ENCODE measurements at regions not wholly inside any gene's neighbourhood (a gene's known extent, or its start where the extent isn't known, plus 50 kb on each side); places are given as distances from the start of the nearest gene placed in this dataset.

GRCh38 chr13:104181526-104182231 lies 1115.5 kb upstream of the SLC10A2 start:
- no peak overlapping the region for H3K4me3 ChIP-seq (ENCODE audit: low read length)
- TF ChIP-seq EZH2phosphoT487 (IDR thresholded peaks at IDR 0.05; ENCODE audit: borderline replicate concordance, low read length), result no peak
- no peak for TF ChIP-seq CTCF (IDR thresholded peaks at IDR 0.05; ENCODE audit: low read depth, low read length, poor library complexity, severe bottlenecking)

GRCh38 chr13:104170980-104171555 lies 1104.9 kb upstream of the SLC10A2 start:
- no peak overlapping the region for H3K27ac ChIP-seq (ENCODE audit: low read depth, low read length)
- no peak overlapping the region for H3K4me2 ChIP-seq (ENCODE audit: low read length)
- no peaks in the 10 kb centered on the region for H3K79me2 ChIP-seq (ENCODE audit: control insufficient read depth, low read length)
- no peaks in the 10 kb centered on the region for H3K9me2 ChIP-seq (replicated peaks; ENCODE audit: control insufficient read depth, low read length)
- no peaks in the 10 kb centered on the region for H3F3A ChIP-seq (ENCODE audit: control insufficient read depth, insufficient read depth)
- H3K4me1 ChIP-seq (ENCODE audit: control insufficient read depth, low read length), result no peaks in the 10 kb centered on the region
- no peaks in the 10 kb centered on the region for H3K27me3 ChIP-seq (ENCODE audit: control insufficient read depth, low read length)
- TF ChIP-seq CTCF (IDR thresholded peaks at IDR 0.05; ENCODE audit: low read depth, low read length, poor library complexity, severe bottlenecking), result no peak
- no peak for TF ChIP-seq EZH2phosphoT487 (IDR thresholded peaks at IDR 0.05; ENCODE audit: borderline replicate concordance, low read length)
- no peaks in the 10 kb centered on the region for H4K20me1 ChIP-seq (ENCODE audit: control insufficient read depth, insufficient read depth, low read depth, low read length)
- no peaks in the 10 kb centered on the region for H3K9me3 ChIP-seq (ENCODE audit: control insufficient read depth, insufficient read depth, low read length)
- H3K4me3 ChIP-seq (ENCODE audit: low read length), result no peak overlapping the region
- no peaks in the 10 kb centered on the region for H3K36me3 ChIP-seq (ENCODE audit: control insufficient read depth, low read length)

More at GRCh38 chr13:104181526-104182231, 1115.5 kb upstream of the SLC10A2 start:
- Histone ChIP-seq H3K36me3 (ENCODE audit: control insufficient read depth, low read length) (no peaks in the 10 kb centered on the region), H3K9me2 (replicated peaks; ENCODE audit: control insufficient read depth, low read length) (no peaks in the 10 kb centered on the region), H3K27ac (ENCODE audit: low read depth, low read length) (no peak overlapping the region), H3K79me2 (ENCODE audit: control insufficient read depth, low read length) (no peaks in the 10 kb centered on the region), H3F3A (ENCODE audit: control insufficient read depth, insufficient read depth) (no peaks in the 10 kb centered on the region), H3K4me1 (ENCODE audit: control insufficient read depth, low read length) (no peaks in the 10 kb centered on the region), H3K4me2 (ENCODE audit: low read length) (no peak overlapping the region), H3K9me3 (ENCODE audit: control insufficient read depth, insufficient read depth, low read length) (no peaks in the 10 kb centered on the region), H4K20me1 (ENCODE audit: control insufficient read depth, insufficient read depth, low read depth, low read length) (no peaks in the 10 kb centered on the region), H3K27me3 (ENCODE audit: control insufficient read depth, low read length) (no peaks in the 10 kb centered on the region)

- H3K27me3 ChIP-seq (ENCODE audit: control insufficient read depth, low read length), result no peaks in the 10 kb centered on the region
- H3K9me2 ChIP-seq (replicated peaks; ENCODE audit: control insufficient read depth, low read length), result no peaks in the 10 kb centered on the region; the same call in 1 of the 2 replicates
- no peak for TF ChIP-seq CTCF (IDR thresholded peaks at IDR 0.05; ENCODE audit: low read depth, low read length, poor library complexity, severe bottlenecking)
- TF ChIP-seq EZH2phosphoT487 (IDR thresholded peaks at IDR 0.05; ENCODE audit: borderline replicate concordance, low read length), result no peak
- no peaks in the 10 kb centered on the region for H3K4me1 ChIP-seq (ENCODE audit: control insufficient read depth, low read length)
- H3K4me2 ChIP-seq (ENCODE audit: low read length), result no peak overlapping the region
- H3F3A ChIP-seq (ENCODE audit: control insufficient read depth, insufficient read depth), result no peaks in the 10 kb centered on the region
- H3K79me2 ChIP-seq (ENCODE audit: control insufficient read depth, low read length), result no peaks in the 10 kb centered on the region
- no peak overlapping the region for H3K4me3 ChIP-seq (ENCODE audit: low read length)
- no peak overlapping the region for H3K27ac ChIP-seq (ENCODE audit: low read depth, low read length)
- no peaks in the 10 kb centered on the region for H3K9me3 ChIP-seq (ENCODE audit: control insufficient read depth, insufficient read depth, low read length)
- no peaks in the 10 kb centered on the region for H4K20me1 ChIP-seq (ENCODE audit: control insufficient read depth, insufficient read depth, low read depth, low read length)
- H3K36me3 ChIP-seq (ENCODE audit: control insufficient read depth, low read length), result no peaks in the 10 kb centered on the region
These were observed 1097.8 kb upstream of the SLC10A2 start for GRCh38 chr13:104163866-104164630.
